ENCODE measurements at regions not wholly inside any gene's neighbourhood (a gene's known extent, or its start where the extent isn't known, plus 50 kb on each side); places are given as distances from the start of the nearest gene placed in this dataset.

DNA sequence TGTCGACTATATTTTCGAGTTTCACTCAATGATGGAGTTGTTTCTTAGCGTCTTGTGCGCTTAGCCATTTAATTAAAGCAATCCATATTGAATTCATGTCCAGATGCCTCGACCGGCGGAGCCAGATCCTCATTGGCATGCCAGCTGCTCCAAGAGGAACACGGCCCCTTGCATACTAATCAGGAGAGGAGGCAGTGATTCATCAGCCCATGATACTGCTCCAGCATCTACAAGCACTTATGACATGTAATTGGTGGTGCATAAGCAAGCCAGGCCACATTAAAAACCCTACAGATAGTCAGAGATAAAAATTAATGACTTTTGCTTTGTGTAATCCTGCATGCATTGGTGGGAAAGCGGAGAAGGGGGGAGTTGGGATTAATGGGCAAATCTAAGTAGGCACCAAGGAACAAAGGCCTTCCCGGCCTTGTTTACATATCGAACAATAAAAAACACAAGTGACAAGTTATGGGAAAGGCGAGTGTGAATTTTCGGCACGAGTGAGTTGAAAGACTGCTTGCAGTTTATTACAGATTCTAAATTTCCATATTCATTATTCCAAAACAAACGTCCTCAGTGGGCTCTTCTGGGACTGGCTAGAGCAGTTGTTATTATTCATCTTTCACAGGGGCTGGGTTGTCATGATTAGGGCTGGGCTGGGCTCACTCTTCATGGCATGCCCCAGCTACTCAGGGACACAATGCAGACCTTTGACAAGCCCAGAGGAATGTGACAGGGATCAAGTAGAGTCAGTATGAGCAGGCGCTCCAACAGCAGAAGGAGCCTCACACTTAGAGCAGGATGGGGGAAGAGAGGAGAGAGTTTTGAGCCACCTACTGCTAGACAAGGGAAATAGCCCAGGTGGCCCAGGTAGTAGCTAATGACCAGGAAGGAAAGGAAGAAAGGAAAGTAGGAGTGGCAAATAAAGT lies 281.7 kb upstream of the ZFHX3 start:
- no peak for DNase-seq (ENCODE audit: low read depth)
- peak; percentile 35; the same call in 1 of the 2 replicates for TF ChIP-seq CTCF (IDR thresholded peaks at IDR 0.05; ENCODE audit: control insufficient read depth, extremely low read depth, insufficient read depth)
- H3K4me3 ChIP-seq (ENCODE audit: low read depth, low read length), result no peak overlapping the region

- TF ChIP-seq CTCF (IDR thresholded peaks at IDR 0.05; ENCODE audit: control insufficient read depth, extremely low read depth, insufficient read depth), result no peak
- H3K4me3 ChIP-seq (ENCODE audit: low read depth, low read length), result no peak overlapping the region
- DNase-seq (ENCODE audit: low read depth), result no peak
Observed at GRCh38 chr16:73326770-73327470, 279.0 kb upstream of the ZFHX3 start.

DNA sequence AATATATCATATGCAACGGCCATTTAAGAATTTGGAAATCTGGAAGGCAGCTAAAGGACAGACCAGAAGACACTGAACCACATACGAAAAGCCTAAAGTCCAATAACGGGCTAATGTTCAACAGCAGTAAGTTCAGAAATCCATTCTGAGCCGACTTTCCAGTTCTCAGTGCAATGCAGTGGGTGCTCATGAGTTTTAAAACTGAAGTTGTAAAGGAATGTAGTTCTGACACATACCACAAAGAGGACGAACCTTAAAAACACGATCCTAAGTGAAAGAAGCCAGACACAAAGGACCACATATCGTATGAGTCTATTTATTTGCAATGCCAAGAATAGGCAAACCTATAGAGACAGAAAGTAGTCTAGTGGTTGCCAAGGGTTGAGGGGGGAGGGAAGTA lies 278.3 kb upstream of the ZFHX3 start:
- no peak for DNase-seq (ENCODE audit: low read depth)
- no peak overlapping the region for H3K4me3 ChIP-seq (ENCODE audit: low read depth, low read length)
- no peak for TF ChIP-seq CTCF (IDR thresholded peaks at IDR 0.05; ENCODE audit: control insufficient read depth, extremely low read depth, insufficient read depth)

- H3K4me3 ChIP-seq (ENCODE audit: low read depth, low read length), result no peak overlapping the region
- DNase-seq (ENCODE audit: low read depth), result no peak
- no peak for TF ChIP-seq CTCF (IDR thresholded peaks at IDR 0.05; ENCODE audit: control insufficient read depth, extremely low read depth, insufficient read depth)
Observed at GRCh38 chr16:73323880-73324279, 276.0 kb upstream of the ZFHX3 start.

DNA sequence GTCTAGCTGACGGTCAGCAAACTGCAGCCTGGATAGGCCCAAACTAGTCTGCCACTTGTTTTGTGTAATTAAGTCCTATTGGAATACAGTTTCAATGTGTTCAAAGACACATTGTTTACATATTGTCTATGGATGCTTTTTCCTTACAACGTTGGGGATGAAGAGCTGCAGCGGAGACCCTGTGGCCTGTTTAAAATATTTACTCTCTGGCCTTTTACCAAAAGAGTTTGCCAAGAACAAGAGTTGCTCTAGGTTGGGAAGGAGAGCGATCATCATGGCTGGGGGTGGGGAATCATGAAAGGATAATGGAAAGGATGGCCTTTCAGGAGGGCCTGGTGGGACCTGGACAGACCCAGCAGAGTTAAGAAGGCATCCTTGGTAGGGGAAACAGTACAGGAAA lies 274.9 kb upstream of the ZFHX3 start:
- H3K4me3 ChIP-seq (ENCODE audit: low read depth, low read length), result no peak overlapping the region
- no peak for TF ChIP-seq CTCF (IDR thresholded peaks at IDR 0.05; ENCODE audit: control insufficient read depth, extremely low read depth, insufficient read depth)
- DNase-seq (ENCODE audit: low read depth), result no peak

GRCh38 chr16:73321853-73322252 lies 273.9 kb upstream of the ZFHX3 start:
- TF ChIP-seq CTCF (IDR thresholded peaks at IDR 0.05; ENCODE audit: control insufficient read depth, extremely low read depth, insufficient read depth), result no peak
- no peak overlapping the region for H3K4me3 ChIP-seq (ENCODE audit: low read depth, low read length)
- DNase-seq (ENCODE audit: low read depth), result no peak
